Loucy (cell line): ENCODE measurements at regions not wholly inside any gene's neighbourhood (a gene's known extent, or its start where the extent isn't known, plus 50 kb on each side); places are given as distances from the start of the nearest gene placed in this dataset.

ENCODE experiments used
- H2AFZ ChIP-seq: fragments of 200-600 bp; sonication (generic); 2 replicates; pipeline ENCODE4 v1.6.0; 2016; ENCODE audit warnings: antibody characterized with exemption, mild to moderate bottlenecking, low read length, moderate library complexity
- H3F3A ChIP-seq: fragments of 200-600 bp; 2 replicates; pipeline ENCODE4 v1.6.0; 2016; ENCODE audit warnings: antibody characterized with exemption, low read depth, mild to moderate bottlenecking
- H3K27me3 ChIP-seq: fragments of 200-600 bp; sonication (generic); 2 replicates; pipeline ENCODE4 v1.6.1; 2014; ENCODE audit warnings: low read length, mild to moderate bottlenecking; ENCODE audit not compliant: insufficient read depth, poor library complexity, severe bottlenecking
- H3K36me3 ChIP-seq: fragments of 200-600 bp; sonication (generic); 2 replicates; pipeline ENCODE4 v1.6.1; 2016; ENCODE audit warnings: low read length; ENCODE audit not compliant: insufficient read depth
- H3K4me1 ChIP-seq: fragments of 200-600 bp; sonication (generic); 2 replicates; pipeline ENCODE4 v1.5.1; 2014; ENCODE audit warnings: low read length, mild to moderate bottlenecking; ENCODE audit not compliant: insufficient read depth, poor library complexity, severe bottlenecking
- H3K4me2 ChIP-seq: fragments of 200-600 bp; sonication (generic); 2 replicates; pipeline ENCODE4 v1.6.0; 2014; ENCODE audit warnings: antibody characterized with exemption, low read length, low read depth, mild to moderate bottlenecking; ENCODE audit not compliant: poor library complexity, severe bottlenecking
- H3K4me3 ChIP-seq: fragments of 200-600 bp; sonication (generic); 2 replicates; pipeline ENCODE4 v1.5.1; 2014; ENCODE audit warnings: low read length, mild to moderate bottlenecking, mixed read lengths; ENCODE audit not compliant: poor library complexity, severe bottlenecking
- H3K79me2 ChIP-seq: fragments of 200-600 bp; sonication (generic); 2 replicates; pipeline ENCODE4 v1.6.1; 2014; ENCODE audit warnings: low read length; ENCODE audit not compliant: insufficient read depth
- H3K9ac ChIP-seq: fragments of 200-600 bp; sonication (generic); 2 replicates; pipeline ENCODE4 v1.6.0; 2014; ENCODE audit warnings: mild to moderate bottlenecking, low read depth, low read length, moderate library complexity; ENCODE audit not compliant: poor library complexity, severe bottlenecking
- H3K9me2 ChIP-seq: fragments of 200-600 bp; sonication (generic); replicated peaks from 2 replicates; pipeline ENCODE4 v1.6.1; 2016; ENCODE audit warnings: low read depth, low read length, mixed read lengths
- H3K9me3 ChIP-seq: fragments of 200-600 bp; sonication (generic); 2 replicates; pipeline ENCODE4 v1.6.1; 2014; ENCODE audit warnings: mild to moderate bottlenecking, antibody characterized with exemption, low read length, low read depth; ENCODE audit not compliant: insufficient read depth
- H4K20me1 ChIP-seq: fragments of 200-600 bp; sonication (generic); 2 replicates; pipeline ENCODE4 v1.6.0; 2014; ENCODE audit warnings: antibody characterized with exemption, low read length, mild to moderate bottlenecking; ENCODE audit not compliant: insufficient read depth, poor library complexity, severe bottlenecking
- CTCF ChIP-seq: fragments of 200-600 bp; sonication (generic); conservative IDR thresholded peaks from 2 replicates; pipeline ENCODE4 v1.5.1; 2014; ENCODE audit warnings: mild to moderate bottlenecking, antibody characterized with exemption, low read length
- EZH2phosphoT487 ChIP-seq: fragments of 200-600 bp; IDR thresholded peaks from 2 replicates; pipeline ENCODE4 v1.6.1; 2018; ENCODE audit warnings: antibody characterized with exemption, mild to moderate bottlenecking, moderate library complexity, borderline replicate concordance

DNA sequence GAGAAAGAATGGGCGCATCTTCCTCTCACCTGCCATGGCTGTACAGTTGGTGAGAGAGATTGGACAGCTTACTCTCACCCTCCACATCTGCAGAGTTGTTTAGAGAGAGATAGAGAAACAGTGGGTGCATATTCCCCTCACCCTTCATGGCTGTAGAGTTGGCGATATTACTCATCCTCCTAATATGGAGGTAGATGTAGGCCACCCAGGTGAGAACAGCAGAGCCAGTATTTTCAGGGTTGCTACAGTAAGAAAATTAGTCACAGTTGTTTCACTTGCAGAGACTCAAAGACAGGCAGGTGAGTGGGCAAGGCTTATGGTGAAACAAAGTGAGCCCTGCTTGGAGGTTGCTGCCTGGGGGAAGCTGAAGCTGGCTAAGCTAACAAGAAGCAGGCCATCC lies 65.0 kb upstream of the PFKP start:
- no peak for TF ChIP-seq EZH2phosphoT487
- TF ChIP-seq CTCF, result no peak
- Histone ChIP-seq H3K4me2 (no peak overlapping the region), H3K4me3 (no peak overlapping the region), H2AFZ (no peak overlapping the region), H3K9me3 (no peaks in the 10 kb centered on the region), H3K9ac (no peak overlapping the region), H3F3A (no peaks in the 10 kb centered on the region), H3K79me2 (no peaks in the 10 kb centered on the region), H4K20me1 (no peaks in the 10 kb centered on the region), H3K9me2 (no peaks in the 10 kb centered on the region), H3K36me3 (no peaks in the 10 kb centered on the region), H3K27me3 (no peaks in the 10 kb centered on the region), H3K4me1 (no peaks in the 10 kb centered on the region)

DNA sequence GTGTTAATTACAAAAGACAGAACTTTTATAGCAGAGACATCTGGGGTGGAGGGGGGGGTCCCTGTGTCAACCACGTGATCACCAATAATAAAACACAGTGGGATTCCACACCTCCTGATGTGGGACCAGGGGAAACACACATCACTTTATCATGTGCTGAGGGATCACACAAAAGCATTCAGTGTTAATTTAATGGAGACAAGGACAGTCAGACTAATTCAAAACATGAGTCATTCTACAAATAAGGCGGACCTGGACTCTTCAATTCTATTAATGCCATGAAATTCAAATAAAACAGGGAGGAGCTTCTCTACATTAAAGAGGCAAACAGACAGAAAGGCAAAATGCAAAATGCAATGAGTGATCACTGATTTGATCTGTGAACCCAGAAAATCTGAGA lies 67.3 kb upstream of the PFKP start:
- no peak overlapping the region for H3K9ac ChIP-seq
- no peaks in the 10 kb centered on the region for H3K79me2 ChIP-seq
- H3K4me3 ChIP-seq, result no peak overlapping the region
- H3K4me1 ChIP-seq, result no peaks in the 10 kb centered on the region
- H3K9me2 ChIP-seq, result no peaks in the 10 kb centered on the region
- H3K4me2 ChIP-seq, result no peak overlapping the region
- H4K20me1 ChIP-seq, result no peaks in the 10 kb centered on the region
- H3K36me3 ChIP-seq, result no peaks in the 10 kb centered on the region
- TF ChIP-seq EZH2phosphoT487 (no peak), CTCF (no peak)
- H3K9me3 ChIP-seq, result no peaks in the 10 kb centered on the region
- H3K27me3 ChIP-seq, result no peaks in the 10 kb centered on the region
- H3F3A ChIP-seq, result no peaks in the 10 kb centered on the region
- H2AFZ ChIP-seq, result no peak overlapping the region

GRCh38 chr10:2994221-2994961 lies 73.0 kb upstream of the PFKP start:
- no peaks in the 10 kb centered on the region for H3F3A ChIP-seq
- H3K36me3 ChIP-seq, result no peaks in the 10 kb centered on the region
- H2AFZ ChIP-seq, result no peak overlapping the region
- no peak overlapping the region for H3K4me3 ChIP-seq
- TF ChIP-seq EZH2phosphoT487 (no peak), CTCF (no peak)
- no peaks in the 10 kb centered on the region for H3K9me2 ChIP-seq
- H3K4me1 ChIP-seq, result no peaks in the 10 kb centered on the region
- H3K9me3 ChIP-seq, result peaks cover 4% of the 10 kb centered on the region; the same call in 1 of the 2 replicates
- H3K9ac ChIP-seq, result no peak overlapping the region
- H4K20me1 ChIP-seq, result no peaks in the 10 kb centered on the region
- H3K4me2 ChIP-seq, result no peak overlapping the region
- H3K27me3 ChIP-seq, result no peaks in the 10 kb centered on the region
- H3K79me2 ChIP-seq, result no peaks in the 10 kb centered on the region
